ENCODE measurements at regions not wholly inside any gene's neighbourhood (a gene's known extent, or its start where the extent isn't known, plus 50 kb on each side); places are given as distances from the start of the nearest gene placed in this dataset.

DNA sequence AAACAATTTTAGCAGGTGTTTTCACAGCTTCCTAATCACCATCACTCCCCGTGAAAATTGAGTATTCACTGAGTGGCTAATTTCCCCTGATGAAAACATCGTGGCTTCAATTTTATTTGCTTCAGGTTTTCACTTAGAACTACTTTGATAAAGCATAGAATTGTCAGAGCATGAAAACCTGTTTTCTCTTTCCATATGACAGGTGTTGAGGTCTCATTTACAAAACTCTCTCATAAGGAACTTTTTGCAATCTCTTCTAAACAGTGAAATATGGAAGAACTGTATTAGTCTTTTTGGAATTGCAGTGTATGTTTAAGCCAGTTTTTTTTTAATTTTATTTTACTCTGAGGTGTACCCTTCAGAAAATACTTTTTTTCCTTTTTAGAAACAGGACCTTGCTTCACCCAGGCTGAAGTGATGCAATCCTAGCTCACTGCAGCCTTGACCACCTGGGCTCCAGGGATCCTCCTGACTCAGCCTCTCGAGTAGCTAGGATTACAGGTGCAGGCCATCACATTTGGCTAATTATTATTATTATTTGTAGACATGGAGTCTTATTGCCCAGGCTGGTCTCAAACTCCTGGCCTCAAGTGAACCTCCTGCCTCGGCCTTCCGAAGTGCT, 111.2 kb upstream of the RAPGEF2 start:
- 92 to 96% methylated on average over 2 to 5 of the region's 5 CpGs for WGBS, 2 experiments (ENCODE audit: insufficient coverage in 1 of 2, insufficient read length in 1 of 2)
- Histone ChIP-seq H3K36me3 (ENCODE audit: control insufficient read depth, insufficient read depth, low read length) (no peaks in the 10 kb centered on the region), H3K4me1 (ENCODE audit: control insufficient read depth, insufficient read depth, low read length) (no peaks in the 10 kb centered on the region), H3K9me3 (ENCODE audit: control insufficient read depth, low read length) (no peaks in the 10 kb centered on the region), H3K27me3 (ENCODE audit: control insufficient read depth, insufficient read depth, low read length, poor library complexity, severe bottlenecking) (no peaks in the 10 kb centered on the region), H3K4me3 (ENCODE audit: low read length) (no peak overlapping the region), H3K9ac (ENCODE audit: extremely low read depth, low read length, poor library complexity, severe bottlenecking) (no peak overlapping the region), H3K27ac (ENCODE audit: low read depth, low read length) (no peak overlapping the region)
- Mint-ChIP-seq H3K4me3 (no peak overlapping the region), H3K4me1 (peaks cover 3% of the 10 kb centered on the region), H3K9me3 (peaks cover 10% of the 10 kb centered on the region), H3K36me3 (ENCODE audit: low read depth) (no peaks in the 10 kb centered on the region), H3K27me3 (ENCODE audit: insufficient read depth) (peaks cover 4% of the 10 kb centered on the region), H3K27ac (no peak overlapping the region)
- TF ChIP-seq, protein P1, sequence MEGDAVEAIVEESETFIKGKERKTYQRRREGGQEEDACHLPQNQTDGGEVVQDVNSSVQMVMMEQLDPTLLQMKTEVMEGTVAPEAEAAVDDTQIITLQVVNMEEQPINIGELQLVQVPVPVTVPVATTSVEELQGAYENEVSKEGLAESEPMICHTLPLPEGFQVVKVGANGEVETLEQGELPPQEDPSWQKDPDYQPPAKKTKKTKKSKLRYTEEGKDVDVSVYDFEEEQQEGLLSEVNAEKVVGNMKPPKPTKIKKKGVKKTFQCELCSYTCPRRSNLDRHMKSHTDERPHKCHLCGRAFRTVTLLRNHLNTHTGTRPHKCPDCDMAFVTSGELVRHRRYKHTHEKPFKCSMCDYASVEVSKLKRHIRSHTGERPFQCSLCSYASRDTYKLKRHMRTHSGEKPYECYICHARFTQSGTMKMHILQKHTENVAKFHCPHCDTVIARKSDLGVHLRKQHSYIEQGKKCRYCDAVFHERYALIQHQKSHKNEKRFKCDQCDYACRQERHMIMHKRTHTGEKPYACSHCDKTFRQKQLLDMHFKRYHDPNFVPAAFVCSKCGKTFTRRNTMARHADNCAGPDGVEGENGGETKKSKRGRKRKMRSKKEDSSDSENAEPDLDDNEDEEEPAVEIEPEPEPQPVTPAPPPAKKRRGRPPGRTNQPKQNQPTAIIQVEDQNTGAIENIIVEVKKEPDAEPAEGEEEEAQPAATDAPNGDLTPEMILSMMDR (conservative IDR thresholded peaks at IDR 0.05) = no peak
- DNase-seq = no peak

- Histone ChIP-seq H3K9me3 (ENCODE audit: control insufficient read depth, low read length) (no peaks in the 10 kb centered on the region), H3K27ac (ENCODE audit: low read depth, low read length) (no peak overlapping the region), H3K4me1 (ENCODE audit: control insufficient read depth, insufficient read depth, low read length) (no peaks in the 10 kb centered on the region), H3K4me3 (ENCODE audit: low read length) (no peak overlapping the region), H3K27me3 (ENCODE audit: control insufficient read depth, insufficient read depth, low read length, poor library complexity, severe bottlenecking) (no peaks in the 10 kb centered on the region), H3K9ac (ENCODE audit: extremely low read depth, low read length, poor library complexity, severe bottlenecking) (no peak overlapping the region), H3K36me3 (ENCODE audit: control insufficient read depth, insufficient read depth, low read length) (no peaks in the 10 kb centered on the region)
- Mint-ChIP-seq H3K4me1 (peaks cover 4% of the 10 kb centered on the region), H3K27ac (no peak overlapping the region), H3K9me3 (peaks cover 4% of the 10 kb centered on the region), H3K4me3 (no peak overlapping the region), H3K36me3 (ENCODE audit: low read depth) (no peaks in the 10 kb centered on the region), H3K27me3 (ENCODE audit: insufficient read depth) (peaks cover 3% of the 10 kb centered on the region)
- TF ChIP-seq, protein P1 (conservative IDR thresholded peaks at IDR 0.05) = no peak
- WGBS, 2 experiments (ENCODE audit: insufficient coverage in 1 of 2, insufficient read length in 1 of 2) = 92% methylated on average over 2 of the region's 2 CpGs; no CpG with 5 or more reads in 1 of the 2 experiments
- no peak for DNase-seq
These were observed 109.0 kb upstream of the RAPGEF2 start for GRCh38 chr4:158993891-158994290.

DNA sequence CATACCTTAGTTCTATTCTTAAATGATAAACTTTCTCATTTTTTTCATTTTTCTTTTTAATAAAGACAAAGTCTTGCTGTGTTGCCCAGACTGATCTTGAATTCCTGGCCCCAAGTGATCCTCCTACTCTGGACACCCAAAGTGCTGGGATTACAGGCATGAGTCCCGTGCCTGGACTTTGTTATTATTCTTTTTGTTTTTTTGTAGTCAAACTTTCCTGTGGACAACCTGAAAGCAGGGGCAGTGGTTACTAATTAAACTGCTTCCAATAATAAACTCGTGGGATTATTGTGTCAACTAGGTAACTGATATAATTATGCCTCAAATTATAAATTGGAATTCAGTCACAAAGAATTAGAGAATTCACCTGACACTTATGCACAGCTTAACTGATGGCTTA, 107.8 kb upstream of the RAPGEF2 start:
- no peak for DNase-seq
- H3K36me3 Mint-ChIP-seq (ENCODE audit: low read depth) = no peaks in the 10 kb centered on the region
- TF ChIP-seq, protein P1 (conservative IDR thresholded peaks at IDR 0.05) = no peak
- H3K27ac ChIP-seq (ENCODE audit: low read depth, low read length) = no peak overlapping the region
- no peak overlapping the region for H3K27ac Mint-ChIP-seq
- H3K4me3 Mint-ChIP-seq = no peak overlapping the region
- 71 to 81% methylated on average over 1 to 2 of the region's 2 CpGs for WGBS, 2 experiments (ENCODE audit: insufficient coverage in 1 of 2, insufficient read length in 1 of 2)
- H3K4me1 ChIP-seq (ENCODE audit: control insufficient read depth, insufficient read depth, low read length) = no peaks in the 10 kb centered on the region
- H3K4me3 ChIP-seq (ENCODE audit: low read length) = no peak overlapping the region
- peaks cover 4% of the 10 kb centered on the region for H3K4me1 Mint-ChIP-seq
- H3K27me3 ChIP-seq (ENCODE audit: control insufficient read depth, insufficient read depth, low read length, poor library complexity, severe bottlenecking) = no peaks in the 10 kb centered on the region
- no peaks in the 10 kb centered on the region for H3K9me3 ChIP-seq (ENCODE audit: control insufficient read depth, low read length)
- H3K36me3 ChIP-seq (ENCODE audit: control insufficient read depth, insufficient read depth, low read length) = no peaks in the 10 kb centered on the region
- H3K27me3 Mint-ChIP-seq (ENCODE audit: insufficient read depth) = peaks cover 2% of the 10 kb centered on the region
- no peak overlapping the region for H3K9ac ChIP-seq (ENCODE audit: extremely low read depth, low read length, poor library complexity, severe bottlenecking)
- no peaks in the 10 kb centered on the region for H3K9me3 Mint-ChIP-seq
